ENCODE measurements at regions not wholly inside any gene's neighbourhood (a gene's known extent, or its start where the extent isn't known, plus 50 kb on each side); places are given as distances from the start of the nearest gene placed in this dataset.

DNA sequence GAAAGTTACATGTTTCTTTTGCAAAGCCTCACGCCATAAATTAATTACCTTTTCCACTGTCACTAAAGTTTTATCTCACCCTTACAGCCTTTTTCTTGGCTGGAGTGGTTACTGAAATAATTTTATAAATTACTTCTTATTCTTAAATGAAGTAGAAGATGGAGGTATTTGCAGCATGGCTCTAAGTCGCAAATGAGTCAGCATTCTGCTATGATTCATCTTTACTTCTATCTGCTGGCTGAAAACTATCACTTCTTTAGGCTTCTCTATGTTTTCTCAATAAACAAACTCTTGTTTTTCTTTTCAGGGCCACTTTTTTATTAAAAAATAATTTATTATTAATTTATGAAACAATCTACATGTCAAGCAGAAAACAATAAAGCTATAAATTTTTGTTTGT lies 210.2 kb upstream of the GYPA start:
- TF ChIP-seq, protein P1, sequence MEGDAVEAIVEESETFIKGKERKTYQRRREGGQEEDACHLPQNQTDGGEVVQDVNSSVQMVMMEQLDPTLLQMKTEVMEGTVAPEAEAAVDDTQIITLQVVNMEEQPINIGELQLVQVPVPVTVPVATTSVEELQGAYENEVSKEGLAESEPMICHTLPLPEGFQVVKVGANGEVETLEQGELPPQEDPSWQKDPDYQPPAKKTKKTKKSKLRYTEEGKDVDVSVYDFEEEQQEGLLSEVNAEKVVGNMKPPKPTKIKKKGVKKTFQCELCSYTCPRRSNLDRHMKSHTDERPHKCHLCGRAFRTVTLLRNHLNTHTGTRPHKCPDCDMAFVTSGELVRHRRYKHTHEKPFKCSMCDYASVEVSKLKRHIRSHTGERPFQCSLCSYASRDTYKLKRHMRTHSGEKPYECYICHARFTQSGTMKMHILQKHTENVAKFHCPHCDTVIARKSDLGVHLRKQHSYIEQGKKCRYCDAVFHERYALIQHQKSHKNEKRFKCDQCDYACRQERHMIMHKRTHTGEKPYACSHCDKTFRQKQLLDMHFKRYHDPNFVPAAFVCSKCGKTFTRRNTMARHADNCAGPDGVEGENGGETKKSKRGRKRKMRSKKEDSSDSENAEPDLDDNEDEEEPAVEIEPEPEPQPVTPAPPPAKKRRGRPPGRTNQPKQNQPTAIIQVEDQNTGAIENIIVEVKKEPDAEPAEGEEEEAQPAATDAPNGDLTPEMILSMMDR (IDR thresholded peaks at IDR 0.05; ENCODE audit: low read depth, low read length, poor library complexity, severe bottlenecking), result no peak
- TF ChIP-seq EZH2phosphoT487 (IDR thresholded peaks at IDR 0.05; ENCODE audit: borderline replicate concordance, low read length), result no peak

Data from DOHH2 (cell line).